Transverse colon (tissue), 4 donors: ENCODE measurements at regions not wholly inside any gene's neighbourhood (a gene's known extent, or its start where the extent isn't known, plus 50 kb on each side); places are given as distances from the start of the nearest gene placed in this dataset.

Experiments used
- DNase-seq: peaks from one replicate; pipeline ENCODE4 v3.0.0-alpha.2; 2019
- H3K27ac ChIP-seq, 4 donors: fragments of 200-600 bp; sonication (generic); 2 replicates each; pipeline ENCODE4 v1.5.1; 2016 to 2018; ENCODE audit warnings: inconsistent platforms in 4 of 4
- H3K27me3 ChIP-seq: fragments of 200-600 bp; sonication (generic); 2 replicates; pipeline ENCODE4 v1.5.1; 2017; ENCODE audit warnings: inconsistent platforms
- H3K36me3 ChIP-seq, 4 donors: fragments of 200-600 bp; sonication (generic); 2 replicates each; pipeline ENCODE4 v1.5.1; 2017 to 2019; ENCODE audit warnings: inconsistent platforms in 4 of 4
- H3K4me1 ChIP-seq, 4 donors: fragments of 200-600 bp; sonication (generic); 2 replicates each; pipeline ENCODE4 v1.5.1; 2017 to 2020; ENCODE audit warnings: inconsistent platforms in 4 of 4
- H3K4me3 ChIP-seq, 4 donors: fragments of 200-600 bp; sonication (generic); 1 replicate in 1 of 4; 2 replicates in 3 of 4; pipeline versions ENCODE4 v1.5.1 to v1.6.1; 2017 to 2019; ENCODE audit warnings: inconsistent platforms in 4 of 4
- H3K9me3 ChIP-seq, 2 donors: fragments of 200-600 bp; sonication (generic); 2 replicates each; pipeline ENCODE4 v1.5.1; 2017 to 2019; ENCODE audit warnings: inconsistent platforms in 2 of 2
- CTCF ChIP-seq, 5 experiments: fragments of 200-600 bp in 3 of 5; fragments of 450-650 bp in 2 of 5; sonication (generic) in 3 of 5; IDR thresholded peaks; 1 replicate in 2 of 5; 2 replicates in 3 of 5; pipeline ENCODE4 v1.5.1; 2016 to 2017; ENCODE audit warnings: antibody characterized with exemption in 5 of 5, inconsistent platforms in 3 of 5, mild to moderate bottlenecking in 2 of 5, moderate library complexity in 1 of 5
- EP300 ChIP-seq: sonication (generic); formaldehyde crosslinking; IDR thresholded peaks from one replicate; pipeline ENCODE4 v1.6.1; 2017; ENCODE audit warnings: antibody characterized with exemption, low read depth
- POLR2A ChIP-seq: fragments of 450-650 bp; IDR thresholded peaks from one replicate; pipeline ENCODE4 v1.6.1; 2016; ENCODE audit warnings: antibody characterized with exemption, mild to moderate bottlenecking, moderate library complexity
- POLR2AphosphoS5 ChIP-seq, 3 donors: sonication (generic); formaldehyde crosslinking; IDR thresholded peaks; one replicate each; pipeline ENCODE4 v1.6.1; 2016; ENCODE audit warnings: antibody characterized with exemption in 3 of 3
- WGBS, 2 donors: methylation state at CpG; one replicate each; pipeline ENCODE4 v1.1.5; 2018; ENCODE audit warnings: low coverage in 1 of 2; 5-methylcytosine and 5-hydroxymethylcytosine counted together
- in situ Hi-C, 4 donors: fragments of 200-750 bp; cut with MboI; loops; one replicate each; pipeline versions ENCODE4 v1.15.0 to v1.15.1; 2017; ENCODE audit warnings: low sequenced_read_pairs in 3 of 4, low pct_ligation_motif_present in 1 of 4, low pct_unique_long_range_greater_than_20kb in 1 of 4
- intact Hi-C: fragments of 100-400 bp; cut with DNase I; formaldehyde crosslinking; loops from one replicate; pipeline ENCODE4 v1.15.1; 2023; ENCODE audit warnings: low total_unique reads

GRCh38 chr14:87522575-87522974 lies 470.4 kb downstream of the GALC start:
- no peak for DNase-seq
- in situ Hi-C loops (no loop called here), intact Hi-C loops (no loop called here)
- TF ChIP-seq EP300 (no peak), CTCF (IDR thresholded peaks at IDR 0.05) (no peak), POLR2A (no peak), POLR2AphosphoS5 (IDR thresholded peaks at IDR 0.05) (no peak)
- Histone ChIP-seq H3K4me3 (no peak overlapping the region), H3K27me3 (no peaks in the 10 kb centered on the region), H3K9me3 (no peaks in the 10 kb centered on the region), H3K4me1 (no peaks in the 10 kb centered on the region), H3K36me3 (no peaks in the 10 kb centered on the region), H3K27ac (no peak overlapping the region)
- WGBS, 2 donors = 6% methylated on average over 1 of the region's 1 CpG; no CpG with 5 or more reads in 1 of the 2 donors

GRCh38 chr14:87508333-87508732 lies 484.6 kb downstream of the GALC start:
- intact Hi-C loops = no loop called here
- Histone ChIP-seq H3K4me3 (no peak overlapping the region), H3K27me3 (no peaks in the 10 kb centered on the region), H3K9me3 (no peaks in the 10 kb centered on the region), H3K4me1 (no peaks in the 10 kb centered on the region), H3K36me3 (no peaks in the 10 kb centered on the region), H3K27ac (no peak overlapping the region)
- WGBS, 2 donors = 71 to 81% methylated on average over 1 of the region's 1 CpG
- no peak for DNase-seq
- no peak for TF ChIP-seq CTCF (IDR thresholded peaks at IDR 0.05)
- TF ChIP-seq POLR2AphosphoS5 (IDR thresholded peaks at IDR 0.05) = no peak
- TF ChIP-seq POLR2A = no peak
- no peak for TF ChIP-seq EP300
- in situ Hi-C loops = no loop called here

- no peak overlapping the region for H3K4me3 ChIP-seq
- DNase-seq = no peak
- TF ChIP-seq POLR2A (no peak), POLR2AphosphoS5 (IDR thresholded peaks at IDR 0.05) (no peak), EP300 (no peak), CTCF (IDR thresholded peaks at IDR 0.05) (no peak)
- intact Hi-C loops (no loop called here), in situ Hi-C loops (no loop called here)
- 50 to 67% methylated on average over 3 of the region's 3 CpGs for WGBS, 2 donors
- H3K4me1 ChIP-seq = no peaks in the 10 kb centered on the region
- H3K36me3 ChIP-seq = no peaks in the 10 kb centered on the region
- H3K9me3 ChIP-seq = no peaks in the 10 kb centered on the region
- no peaks in the 10 kb centered on the region for H3K27me3 ChIP-seq
- H3K27ac ChIP-seq = no peak overlapping the region
Observed at GRCh38 chr14:87503711-87504110, 489.3 kb downstream of the GALC start.

GRCh38 chr14:87497301-87497700 lies 495.7 kb downstream of the GALC start:
- in situ Hi-C loops = no loop called here
- no peaks in the 10 kb centered on the region for H3K4me1 ChIP-seq
- WGBS, 2 donors = 42 to 61% methylated on average over 3 of the region's 3 CpGs
- H3K36me3 ChIP-seq = no peaks in the 10 kb centered on the region
- TF ChIP-seq EP300 (no peak), POLR2A (no peak), CTCF (IDR thresholded peaks at IDR 0.05) (no peak), POLR2AphosphoS5 (IDR thresholded peaks at IDR 0.05) (no peak)
- intact Hi-C loops = no loop called here
- no peaks in the 10 kb centered on the region for H3K27me3 ChIP-seq
- DNase-seq = no peak
- H3K9me3 ChIP-seq = no peaks in the 10 kb centered on the region
- no peak overlapping the region for H3K4me3 ChIP-seq
- no peak overlapping the region for H3K27ac ChIP-seq
